ENCODE measurements at regions not wholly inside any gene's neighbourhood (a gene's known extent, or its start where the extent isn't known, plus 50 kb on each side); places are given as distances from the start of the nearest gene placed in this dataset.
"Not testable (repeated sequence)": the region's sequence is repeated elsewhere in the genome, so short reads cannot be mapped to it uniquely, and the experiment has no call there.

- peak in 1 of 58 donors; percentile 1 for DNase-seq
Observed at GRCh38 chrX:142502441-142502840, 297.4 kb upstream of the MAGEC2 start.

- DNase-seq, result no peak
Observed at GRCh38 chrX:142499992-142500391, 294.9 kb upstream of the MAGEC2 start.

GRCh38 chrX:142483965-142484364, 278.9 kb upstream of the MAGEC2 start:
- no peak for DNase-seq

- DNase-seq, result no peak
Observed at GRCh38 chrX:142446349-142446748, 241.3 kb upstream of the MAGEC2 start.

GRCh38 chrX:142428916-142429315, 223.8 kb upstream of the MAGEC2 start:
- no peak for DNase-seq

- DNase-seq, result not testable (repeated sequence)
Observed at GRCh38 chrX:142390998-142391397, 185.9 kb upstream of the MAGEC2 start.

GRCh38 chrX:142363501-142363900, 158.4 kb upstream of the MAGEC2 start:
- DNase-seq, result no peak

- DNase-seq, result no peak
Observed at GRCh38 chrX:142359331-142359730, 154.2 kb upstream of the MAGEC2 start.

- DNase-seq, result no peak
Observed at GRCh38 chrX:142327182-142327581, 122.1 kb upstream of the MAGEC2 start.

GRCh38 chrX:142312591-142312990, 107.5 kb upstream of the MAGEC2 start:
- DNase-seq, result no peak

GRCh38 chrX:142299406-142299805, 94.3 kb upstream of the MAGEC2 start:
- DNase-seq, result no peak

- no peak for DNase-seq
Observed at GRCh38 chrX:142296421-142296820, 91.3 kb upstream of the MAGEC2 start.

GRCh38 chrX:142295190-142295589, 90.1 kb upstream of the MAGEC2 start:
- DNase-seq, result no peak

- DNase-seq, result not testable (repeated sequence)
Observed at GRCh38 chrX:142270166-142270565, 65.1 kb upstream of the MAGEC2 start.

- no peak for DNase-seq
Observed at GRCh38 chrX:142266417-142266816, 61.3 kb upstream of the MAGEC2 start.

- not testable (repeated sequence) for DNase-seq
Observed at GRCh38 chrX:142265549-142265948, 60.5 kb upstream of the MAGEC2 start.

- no peak for DNase-seq
Observed at GRCh38 chrX:142256935-142257334, 51.8 kb upstream of the MAGEC2 start.
